Kidney glomerular epithelial cell (primary cell): ENCODE measurements at regions not wholly inside any gene's neighbourhood (a gene's known extent, or its start where the extent isn't known, plus 50 kb on each side); places are given as distances from the start of the nearest gene placed in this dataset.
"Not testable (repeated sequence)": the region's sequence is repeated elsewhere in the genome, so short reads cannot be mapped to it uniquely, and the experiment has no call there.

ENCODE experiments used
- DNase-seq: peaks from one replicate; lab custom pipeline; 2025; lab: John Stamatoyannopoulos, UW

- DNase-seq, result not testable (repeated sequence)
These were observed 53.5 kb upstream of the JADE2 start for GRCh38 chr5:134471858-134472449.

- no peak for DNase-seq
These were observed 56.5 kb upstream of the JADE2 start for GRCh38 chr5:134468921-134469400.

GRCh38 chr5:134467231-134467630 is 55.5 kb upstream of the CDKN2AIPNL start:
- DNase-seq, result no peak

GRCh38 chr5:134466241-134467069 is 54.8 kb upstream of the CDKN2AIPNL start:
- peak; percentile 58 for DNase-seq

GRCh38 chr5:134465816-134466240 is 54.1 kb upstream of the CDKN2AIPNL start:
- peak; percentile 80 for DNase-seq

- no peak for DNase-seq
These were observed 53.5 kb upstream of the CDKN2AIPNL start for GRCh38 chr5:134464988-134465815.

GRCh38 chr5:134463991-134464760 is 52.5 kb upstream of the CDKN2AIPNL start:
- DNase-seq, result no peak

GRCh38 chr5:134463176-134463720 is 51.6 kb upstream of the CDKN2AIPNL start:
- DNase-seq, result no peak

- no peak for DNase-seq
These were observed 51.1 kb upstream of the CDKN2AIPNL start for GRCh38 chr5:134462761-134463160.

- no peak for DNase-seq
These were observed 50.4 kb upstream of the CDKN2AIPNL start for GRCh38 chr5:134462047-134462575.
